ENCODE measurements at regions not wholly inside any gene's neighbourhood (a gene's known extent, or its start where the extent isn't known, plus 50 kb on each side); places are given as distances from the start of the nearest gene placed in this dataset.

DNA sequence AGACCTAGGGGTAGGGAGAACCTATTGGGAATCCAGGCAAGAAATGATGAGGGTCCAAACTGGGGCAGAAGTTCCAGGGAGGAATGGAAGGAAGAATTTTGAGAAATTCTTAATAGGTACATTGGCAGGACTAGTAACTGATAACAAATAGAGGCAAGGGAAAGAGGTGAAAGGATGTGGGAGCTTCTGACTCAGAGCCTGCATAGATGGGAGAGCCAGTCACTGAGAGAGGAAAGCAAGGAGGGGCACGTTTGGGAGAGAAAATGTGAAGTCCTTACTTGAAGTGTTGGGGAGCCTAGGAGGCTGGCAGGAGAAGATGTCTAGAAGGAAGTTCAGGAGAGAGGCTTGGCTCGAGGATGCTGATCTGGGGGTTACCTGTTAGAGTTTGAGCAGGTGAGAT lies 104.6 kb upstream of the NCAM1 start:
- no peak overlapping the region for H3K4me3 ChIP-seq (ENCODE audit: low read depth, poor library complexity, severe bottlenecking)
- intact Hi-C loops (cut with DNase I; ENCODE audit: low total_unique reads) = no loop called here
- 46 to 57% methylated on average over 2 of the region's 2 CpGs for WGBS, 2 donors
- no peak for DNase-seq (ENCODE audit: low spot score in 2 of 2)
- TF ChIP-seq, protein P1, sequence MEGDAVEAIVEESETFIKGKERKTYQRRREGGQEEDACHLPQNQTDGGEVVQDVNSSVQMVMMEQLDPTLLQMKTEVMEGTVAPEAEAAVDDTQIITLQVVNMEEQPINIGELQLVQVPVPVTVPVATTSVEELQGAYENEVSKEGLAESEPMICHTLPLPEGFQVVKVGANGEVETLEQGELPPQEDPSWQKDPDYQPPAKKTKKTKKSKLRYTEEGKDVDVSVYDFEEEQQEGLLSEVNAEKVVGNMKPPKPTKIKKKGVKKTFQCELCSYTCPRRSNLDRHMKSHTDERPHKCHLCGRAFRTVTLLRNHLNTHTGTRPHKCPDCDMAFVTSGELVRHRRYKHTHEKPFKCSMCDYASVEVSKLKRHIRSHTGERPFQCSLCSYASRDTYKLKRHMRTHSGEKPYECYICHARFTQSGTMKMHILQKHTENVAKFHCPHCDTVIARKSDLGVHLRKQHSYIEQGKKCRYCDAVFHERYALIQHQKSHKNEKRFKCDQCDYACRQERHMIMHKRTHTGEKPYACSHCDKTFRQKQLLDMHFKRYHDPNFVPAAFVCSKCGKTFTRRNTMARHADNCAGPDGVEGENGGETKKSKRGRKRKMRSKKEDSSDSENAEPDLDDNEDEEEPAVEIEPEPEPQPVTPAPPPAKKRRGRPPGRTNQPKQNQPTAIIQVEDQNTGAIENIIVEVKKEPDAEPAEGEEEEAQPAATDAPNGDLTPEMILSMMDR (IDR thresholded peaks at IDR 0.05) = no peak
- TF ChIP-seq POLR2A (IDR thresholded peaks at IDR 0.05) = no peak

DNA sequence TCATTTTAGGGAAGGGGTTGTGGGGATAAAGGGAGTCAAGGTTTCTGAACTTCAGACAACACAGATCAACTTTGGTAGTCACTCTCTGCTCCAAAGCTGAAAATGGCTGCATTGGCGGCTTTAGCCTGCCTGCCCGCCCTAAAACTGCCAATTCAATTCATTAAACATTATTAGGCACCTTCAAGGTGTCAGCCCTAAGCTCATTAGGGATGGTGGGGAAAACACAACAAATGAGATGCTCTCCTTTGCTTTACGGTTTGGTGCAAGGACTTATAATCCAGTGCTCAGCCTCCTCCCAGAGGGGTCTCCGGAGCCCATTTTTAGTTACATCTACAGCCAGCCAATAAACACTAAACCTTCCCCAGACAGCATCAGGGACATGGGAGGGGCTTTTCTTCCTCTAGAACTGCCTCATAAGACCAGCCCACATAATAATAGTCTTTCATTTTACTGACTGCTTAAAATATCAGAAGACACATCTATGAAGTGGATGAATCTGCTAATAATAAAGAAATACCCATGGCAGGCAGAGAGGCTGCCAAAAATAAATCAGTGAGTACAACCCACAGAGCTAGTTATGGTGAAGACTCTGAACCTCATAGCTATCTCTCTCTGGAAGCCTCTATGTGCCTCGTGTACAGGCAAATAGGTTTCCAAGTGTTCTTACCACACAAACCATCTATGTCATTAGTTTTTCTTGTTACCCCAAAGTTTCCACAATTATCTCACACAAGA lies 102.8 kb upstream of the NCAM1 start:
- intact Hi-C loops (cut with DNase I; ENCODE audit: low total_unique reads) = no loop called here
- TF ChIP-seq, protein P1 (IDR thresholded peaks at IDR 0.05) = no peak
- TF ChIP-seq POLR2A (IDR thresholded peaks at IDR 0.05) = no peak
- no peak for DNase-seq (ENCODE audit: low spot score in 2 of 2)
- WGBS, 2 donors = 80% methylated on average over 5 of the region's 5 CpGs
- no peak overlapping the region for H3K4me3 ChIP-seq (ENCODE audit: low read depth, poor library complexity, severe bottlenecking)

DNA sequence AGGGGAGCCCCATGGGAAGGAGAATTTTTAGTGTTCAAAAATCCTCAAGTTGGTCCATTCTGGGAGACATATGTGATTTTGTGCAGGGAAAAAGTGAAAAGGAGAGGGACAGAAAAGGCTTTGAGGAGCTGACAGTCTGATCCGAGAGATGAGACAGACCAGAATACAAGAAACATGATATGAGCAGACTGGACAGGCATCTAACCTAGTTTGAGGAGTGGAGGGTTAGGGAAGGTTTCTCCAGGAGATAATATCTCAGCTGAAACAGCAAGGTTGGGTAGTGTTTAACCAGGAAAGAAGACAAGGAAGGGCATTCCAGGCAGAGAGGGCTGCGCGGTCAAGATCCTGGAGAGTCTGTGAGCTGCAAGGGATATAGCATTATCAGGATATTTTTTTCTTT lies 101.4 kb upstream of the NCAM1 start:
- intact Hi-C loops (cut with DNase I; ENCODE audit: low total_unique reads) = no loop called here
- 92 to 94% methylated on average over 3 of the region's 3 CpGs for WGBS, 2 donors
- DNase-seq (ENCODE audit: low spot score in 2 of 2) = no peak
- H3K4me3 ChIP-seq (ENCODE audit: low read depth, poor library complexity, severe bottlenecking) = no peak overlapping the region
- no peak for TF ChIP-seq POLR2A (IDR thresholded peaks at IDR 0.05)
- TF ChIP-seq, protein P1 (IDR thresholded peaks at IDR 0.05) = no peak

DNA sequence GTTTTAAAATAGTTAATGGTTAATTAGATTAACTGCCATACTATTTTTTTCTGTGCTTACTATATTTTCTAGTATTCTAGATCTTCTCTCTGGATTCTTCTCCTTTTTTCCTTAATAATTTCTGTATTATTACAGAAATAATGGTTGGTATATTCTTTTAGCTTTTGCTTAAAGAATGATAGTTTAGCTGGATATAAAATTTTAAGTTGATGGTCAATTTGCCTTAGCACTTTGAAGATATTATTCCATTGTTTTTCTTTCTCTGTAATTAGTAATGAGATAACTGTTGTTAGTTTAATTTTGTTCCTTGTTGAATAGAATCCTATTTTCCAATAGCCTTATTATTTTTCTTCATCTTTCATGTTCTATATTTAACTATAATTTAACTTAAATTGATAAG lies 99.9 kb upstream of the NCAM1 start:
- intact Hi-C loops (cut with DNase I; ENCODE audit: low total_unique reads) = no loop called here
- DNase-seq (ENCODE audit: low spot score in 2 of 2) = no peak
- no peak overlapping the region for H3K4me3 ChIP-seq (ENCODE audit: low read depth, poor library complexity, severe bottlenecking)
- TF ChIP-seq POLR2A (IDR thresholded peaks at IDR 0.05) = no peak
- TF ChIP-seq, protein P1 (IDR thresholded peaks at IDR 0.05) = no peak

DNA sequence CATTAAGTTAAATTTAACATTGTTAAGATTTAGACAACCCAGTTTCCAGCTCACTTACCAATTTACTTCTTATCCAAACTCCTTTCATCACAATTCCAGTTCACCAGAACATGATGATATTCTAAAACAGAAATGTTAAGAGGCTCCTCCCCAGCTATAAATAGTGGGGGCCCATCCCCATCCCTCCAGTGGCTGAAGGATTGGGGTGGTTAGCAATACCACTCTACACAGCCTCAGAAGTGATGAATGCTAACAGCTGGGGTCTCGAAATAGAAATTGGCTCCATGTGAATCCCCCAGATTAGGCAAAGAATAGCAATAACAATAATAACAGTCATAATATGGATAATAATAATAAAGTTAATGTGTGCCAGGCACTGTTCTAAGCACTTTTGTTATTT lies 97.9 kb upstream of the NCAM1 start:
- no peak for TF ChIP-seq POLR2A (IDR thresholded peaks at IDR 0.05)
- TF ChIP-seq, protein P1 (IDR thresholded peaks at IDR 0.05) = no peak
- 73 to 89% methylated on average over 1 of the region's 1 CpG for WGBS, 2 donors
- intact Hi-C loops (cut with DNase I; ENCODE audit: low total_unique reads) = no loop called here
- no peak for DNase-seq (ENCODE audit: low spot score in 2 of 2)
- H3K4me3 ChIP-seq (ENCODE audit: low read depth, poor library complexity, severe bottlenecking) = no peak overlapping the region

DNA sequence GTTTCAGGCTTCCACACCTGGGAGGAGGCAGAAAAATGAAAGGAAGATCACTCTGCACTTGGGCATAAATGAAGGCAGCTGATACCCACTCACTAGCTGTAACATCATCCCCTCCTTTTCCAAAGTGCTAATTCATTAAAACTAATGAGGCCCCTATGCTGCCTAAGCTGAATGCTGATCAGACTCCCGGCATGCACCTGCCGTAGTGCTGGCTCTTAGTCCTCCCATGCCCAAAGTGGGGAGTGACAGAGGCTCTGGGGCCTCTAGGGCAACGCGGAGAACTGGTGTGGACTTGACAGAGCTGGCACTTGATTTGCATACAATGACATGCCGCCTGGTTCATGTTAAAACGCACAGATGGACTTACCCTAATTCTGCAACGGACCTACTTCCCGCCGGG lies 96.5 kb upstream of the NCAM1 start:
- TF ChIP-seq, protein P1 (IDR thresholded peaks at IDR 0.05) = no peak
- TF ChIP-seq POLR2A (IDR thresholded peaks at IDR 0.05) = no peak
- WGBS, 2 donors = 91% methylated on average over 9 of the region's 9 CpGs

More for the DNA sequence above, 96.5 kb upstream of the NCAM1 start:
- no peak for DNase-seq (ENCODE audit: low spot score in 2 of 2)
- intact Hi-C loops (cut with DNase I; ENCODE audit: low total_unique reads) = no loop called here
- H3K4me3 ChIP-seq (ENCODE audit: low read depth, poor library complexity, severe bottlenecking) = no peak overlapping the region
